ENCODE measurements at regions not wholly inside any gene's neighbourhood (a gene's known extent, or its start where the extent isn't known, plus 50 kb on each side); places are given as distances from the start of the nearest gene placed in this dataset.

DNA sequence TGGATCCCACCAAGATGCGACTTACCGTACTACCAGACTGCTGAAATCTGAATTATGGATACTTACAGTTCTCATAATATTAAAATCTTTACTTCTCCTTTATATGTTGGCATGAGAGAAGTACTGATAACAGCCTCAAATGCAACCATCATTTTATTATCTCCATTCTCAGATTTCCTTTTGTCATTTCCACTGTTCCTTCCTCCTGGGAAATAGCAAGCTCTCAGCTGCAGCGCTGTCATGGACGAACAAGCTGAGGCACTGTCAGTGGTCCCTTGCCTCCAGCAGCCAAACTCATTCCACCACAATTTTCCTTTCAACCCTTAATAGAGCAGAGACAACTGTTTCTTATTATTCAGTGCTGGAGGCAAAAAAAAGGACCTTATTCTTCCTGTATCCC, 478.4 kb downstream of the ARL4A start:
- Mint-ChIP-seq H3K27me3 (peaks cover 8% of the 10 kb centered on the region), H3K9me3 (no peaks in the 10 kb centered on the region), H3K4me3 (no peak overlapping the region), H3K4me1 (no peaks in the 10 kb centered on the region), H3K36me3 (ENCODE audit: low read depth) (no peaks in the 10 kb centered on the region), H3K27ac (no peak overlapping the region)
- ChIA-PET POLR2A (no interaction called here), CTCF (no interaction called here)
- no peak for DNase-seq

DNA sequence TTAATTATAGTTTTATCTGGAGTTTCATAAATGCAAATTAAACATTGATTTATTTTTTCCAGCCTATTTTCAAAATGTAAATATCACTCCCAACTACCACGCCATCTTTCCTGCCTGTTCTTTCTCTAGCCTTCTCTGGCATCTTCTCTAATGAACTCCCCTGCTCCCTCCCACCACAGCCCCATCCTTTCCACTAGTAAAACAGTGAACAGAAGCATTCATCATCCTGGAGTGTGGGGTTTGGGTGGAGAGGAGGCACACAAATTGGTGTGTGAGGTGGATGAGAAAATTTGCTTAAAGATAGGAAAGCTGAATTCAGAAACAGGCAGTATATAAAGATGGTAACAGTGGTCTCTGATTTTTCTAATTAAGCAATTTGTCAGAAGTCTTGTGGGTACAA, 479.4 kb downstream of the ARL4A start:
- Mint-ChIP-seq H3K4me1 (no peaks in the 10 kb centered on the region), H3K27ac (no peak overlapping the region), H3K4me3 (no peak overlapping the region), H3K36me3 (ENCODE audit: low read depth) (no peaks in the 10 kb centered on the region), H3K27me3 (peaks cover 8% of the 10 kb centered on the region), H3K9me3 (no peaks in the 10 kb centered on the region)
- ChIA-PET POLR2A (no interaction called here), CTCF (no interaction called here)
- no peak for DNase-seq

DNA sequence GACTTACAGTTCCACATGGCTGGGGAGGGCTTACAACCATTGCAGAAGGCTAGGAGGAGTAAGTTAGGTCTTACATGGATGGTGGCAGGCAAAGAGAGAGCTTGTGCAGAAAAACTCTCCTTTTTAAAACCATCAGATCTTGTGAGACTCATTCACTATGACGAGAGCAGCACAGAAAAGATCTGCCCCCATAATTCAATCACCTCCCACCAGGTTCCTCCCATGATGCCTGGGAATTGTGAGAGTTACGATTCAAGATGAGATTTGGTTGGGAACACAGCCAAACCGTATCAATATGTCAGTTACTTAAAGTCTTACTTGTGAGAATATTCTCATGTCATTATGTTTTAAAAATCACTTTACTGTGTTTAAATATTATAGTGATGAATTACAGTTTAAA, 481.9 kb downstream of the ARL4A start:
- Mint-ChIP-seq H3K36me3 (ENCODE audit: low read depth) (no peaks in the 10 kb centered on the region), H3K27ac (no peak overlapping the region), H3K9me3 (no peaks in the 10 kb centered on the region), H3K27me3 (peaks cover 7% of the 10 kb centered on the region), H3K4me1 (no peaks in the 10 kb centered on the region), H3K4me3 (no peak overlapping the region)
- no peak for DNase-seq
- POLR2A ChIA-PET, result no interaction called here
- CTCF ChIA-PET, result no interaction called here

DNA sequence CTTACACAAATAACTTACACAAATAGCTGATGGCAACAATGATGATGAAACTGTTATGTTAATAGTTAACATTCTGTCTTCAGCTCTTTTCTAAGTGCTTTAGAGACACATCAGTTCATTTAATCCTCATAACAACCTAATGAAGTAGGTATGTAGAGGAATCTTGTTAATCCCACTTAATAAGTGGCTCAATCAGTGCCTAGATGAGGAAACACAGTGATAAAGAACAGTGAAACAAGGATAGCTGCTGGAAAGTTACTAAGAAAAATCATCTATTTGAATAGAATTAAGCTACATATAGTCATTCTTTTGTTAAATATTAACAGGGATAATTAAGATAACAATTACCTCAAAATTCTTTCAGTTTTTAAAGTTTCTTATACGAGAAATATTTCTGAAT, 487.6 kb downstream of the ARL4A start:
- no peaks in the 10 kb centered on the region for H3K36me3 Mint-ChIP-seq (ENCODE audit: low read depth)
- H3K27me3 Mint-ChIP-seq, result peaks cover 3% of the 10 kb centered on the region
- ChIA-PET POLR2A (no interaction called here), CTCF (no interaction called here)
- no peaks in the 10 kb centered on the region for H3K9me3 Mint-ChIP-seq
- H3K4me3 Mint-ChIP-seq, result no peak overlapping the region
- DNase-seq, result no peak
- H3K27ac Mint-ChIP-seq, result no peak overlapping the region
- H3K4me1 Mint-ChIP-seq, result no peaks in the 10 kb centered on the region

DNA sequence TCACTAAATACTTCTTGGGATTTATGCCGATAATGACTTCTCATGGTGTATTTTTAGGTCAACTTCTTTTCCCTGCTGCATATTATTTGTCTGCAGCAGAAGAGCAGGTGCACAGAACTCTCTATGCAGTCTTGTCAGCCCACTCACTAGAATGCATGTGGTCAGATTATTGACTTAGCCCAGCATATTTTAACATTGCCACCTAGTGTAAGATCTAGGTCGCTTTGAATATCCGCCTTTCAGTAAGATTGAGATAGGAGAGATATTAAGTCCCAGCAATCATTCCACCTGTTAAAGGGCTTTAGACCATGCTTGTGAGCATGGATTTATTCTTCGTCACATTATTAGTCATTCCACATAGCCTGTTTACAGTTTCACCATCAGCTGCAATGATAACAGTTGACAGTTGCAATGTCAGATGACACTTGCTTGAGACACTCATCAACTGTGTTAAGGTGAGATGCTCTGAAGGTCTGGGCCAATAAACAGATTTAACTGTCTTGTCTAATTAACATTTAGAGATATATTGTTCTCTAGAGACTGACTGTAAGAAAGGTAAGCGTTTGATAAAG, 491.7 kb downstream of the ARL4A start:
- Mint-ChIP-seq H3K4me1 (no peaks in the 10 kb centered on the region), H3K9me3 (no peaks in the 10 kb centered on the region), H3K36me3 (ENCODE audit: low read depth) (no peaks in the 10 kb centered on the region), H3K4me3 (no peak overlapping the region), H3K27me3 (peaks cover 3% of the 10 kb centered on the region), H3K27ac (no peak overlapping the region)
- POLR2A ChIA-PET, result no interaction called here
- CTCF ChIA-PET, result no interaction called here
- no peak for DNase-seq

DNA sequence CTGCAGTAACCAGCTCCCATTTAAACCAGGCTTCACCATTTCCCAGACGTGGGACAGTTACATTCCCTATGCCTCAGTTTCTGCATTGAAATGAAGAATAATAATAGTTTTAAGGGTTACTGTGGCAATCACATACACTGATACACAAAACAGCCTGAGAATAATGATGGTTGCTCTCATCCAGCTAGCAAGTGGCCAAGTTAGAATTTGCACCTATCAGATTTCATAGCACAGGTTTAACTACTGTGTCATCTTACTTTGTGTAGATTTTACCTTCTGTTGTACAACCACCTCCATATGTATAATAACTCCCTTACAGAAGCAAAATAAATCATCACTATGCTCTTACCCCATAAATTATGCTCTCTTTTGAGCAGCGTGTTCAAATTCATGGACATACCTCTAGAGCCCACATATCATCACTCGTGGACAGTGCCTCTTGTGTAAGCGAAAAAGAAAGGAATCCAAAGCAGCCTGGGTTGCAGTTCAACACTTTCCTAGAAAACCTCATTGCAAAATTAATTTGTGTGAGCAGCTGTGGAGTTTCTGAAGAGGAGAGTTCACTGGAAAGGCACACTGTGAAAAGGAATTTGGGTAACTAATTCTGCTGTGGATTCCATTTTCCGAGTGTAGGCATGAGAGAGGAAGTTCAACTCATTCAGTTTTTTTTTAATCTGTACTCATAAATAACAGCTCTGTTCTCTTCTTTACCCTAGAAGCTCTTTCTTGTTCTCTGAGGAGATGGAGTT, 492.5 kb downstream of the ARL4A start:
- Mint-ChIP-seq H3K9me3 (no peaks in the 10 kb centered on the region), H3K4me1 (no peaks in the 10 kb centered on the region), H3K27me3 (peaks cover 3% of the 10 kb centered on the region), H3K36me3 (ENCODE audit: low read depth) (no peaks in the 10 kb centered on the region), H3K27ac (no peak overlapping the region), H3K4me3 (no peak overlapping the region)
- CTCF ChIA-PET, result no interaction called here
- POLR2A ChIA-PET, result no interaction called here
- DNase-seq, result no peak

DNA sequence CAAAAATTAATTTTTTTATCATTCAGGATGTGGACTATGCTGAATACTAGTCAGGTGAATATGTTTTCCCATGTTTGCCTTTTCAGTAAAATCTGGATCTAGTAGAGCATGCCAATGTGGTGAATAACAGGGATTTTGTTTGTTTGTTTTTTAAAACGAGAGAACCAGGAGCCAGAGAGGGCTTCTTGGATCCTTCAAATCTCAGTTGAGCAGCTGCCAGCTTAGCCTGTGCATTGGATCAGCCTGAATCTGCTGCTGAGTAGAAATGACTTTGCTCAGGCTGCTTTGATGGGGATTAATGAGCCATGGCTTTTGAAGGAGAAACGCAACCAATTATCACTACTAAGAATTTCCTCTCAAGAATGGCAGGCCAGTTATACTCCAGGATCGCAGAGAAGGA, 493.8 kb downstream of the ARL4A start:
- Mint-ChIP-seq H3K4me3 (no peak overlapping the region), H3K27ac (no peak overlapping the region)
- CTCF ChIA-PET, result no interaction called here

DNA sequence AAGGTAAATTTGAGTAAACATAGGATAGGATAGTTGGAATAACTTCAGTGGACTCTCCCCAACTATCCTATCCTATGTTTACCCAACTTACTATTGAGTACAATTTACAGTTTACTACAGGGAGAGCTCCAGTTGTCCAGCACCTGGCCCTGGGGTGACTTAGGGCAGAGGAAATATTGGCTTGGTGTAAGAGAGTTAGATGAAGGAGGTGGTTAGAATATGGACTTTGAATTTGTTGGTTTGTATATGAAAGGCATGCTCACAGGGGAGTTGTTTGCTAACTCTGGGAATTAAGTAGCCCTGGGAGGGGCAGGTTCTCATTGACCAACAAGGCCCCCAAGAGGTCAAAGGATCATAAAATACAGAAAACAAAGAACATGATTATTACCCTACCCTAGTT, 497.7 kb downstream of the ARL4A start:
- no peaks in the 10 kb centered on the region for H3K27me3 Mint-ChIP-seq
- no peaks in the 10 kb centered on the region for H3K36me3 Mint-ChIP-seq (ENCODE audit: low read depth)
- no peak overlapping the region for H3K27ac Mint-ChIP-seq
- CTCF ChIA-PET, result no interaction called here
- H3K4me1 Mint-ChIP-seq, result no peaks in the 10 kb centered on the region
- DNase-seq, result no peak
- POLR2A ChIA-PET, result no interaction called here
- no peaks in the 10 kb centered on the region for H3K9me3 Mint-ChIP-seq
- H3K4me3 Mint-ChIP-seq, result no peak overlapping the region

More for the DNA sequence above, 493.8 kb downstream of the ARL4A start:
- no peaks in the 10 kb centered on the region for H3K36me3 Mint-ChIP-seq (ENCODE audit: low read depth)
- no peak for DNase-seq
- no peaks in the 10 kb centered on the region for H3K4me1 Mint-ChIP-seq
- no peaks in the 10 kb centered on the region for H3K9me3 Mint-ChIP-seq
- POLR2A ChIA-PET, result no interaction called here
- peaks cover 3% of the 10 kb centered on the region for H3K27me3 Mint-ChIP-seq

DNA sequence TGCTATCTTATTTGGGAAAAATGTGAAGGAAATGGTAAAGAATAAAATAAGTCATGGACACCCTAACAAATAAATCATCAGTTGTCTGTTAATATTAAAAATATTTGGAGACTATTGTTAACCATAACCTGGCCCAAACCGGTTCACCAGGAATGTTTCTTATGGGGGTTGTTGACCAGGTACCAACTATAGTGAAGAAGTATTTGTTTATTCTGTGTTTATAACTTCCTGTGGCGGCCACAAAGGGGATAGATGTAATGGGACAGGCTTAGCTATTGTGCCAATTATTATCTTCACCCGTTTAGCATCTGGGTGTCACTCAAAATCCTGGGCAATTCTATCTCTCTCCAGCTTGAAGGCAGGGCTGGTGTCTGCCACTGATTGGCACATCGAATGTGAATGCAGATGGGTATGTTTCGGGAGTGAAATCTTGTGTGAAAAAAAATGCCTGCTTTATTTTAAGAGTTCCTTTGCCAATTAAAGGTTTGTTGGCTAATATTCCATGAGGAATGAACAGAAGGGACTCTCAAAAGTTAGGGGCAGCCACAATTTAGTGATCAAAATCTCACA, 500.9 kb downstream of the ARL4A start:
- CTCF ChIA-PET, result no interaction called here
- Mint-ChIP-seq H3K27ac (no peak overlapping the region), H3K36me3 (ENCODE audit: low read depth) (no peaks in the 10 kb centered on the region), H3K9me3 (no peaks in the 10 kb centered on the region), H3K4me3 (no peak overlapping the region), H3K4me1 (no peaks in the 10 kb centered on the region), H3K27me3 (no peaks in the 10 kb centered on the region)
- DNase-seq, result no peak
- POLR2A ChIA-PET, result no interaction called here

DNA sequence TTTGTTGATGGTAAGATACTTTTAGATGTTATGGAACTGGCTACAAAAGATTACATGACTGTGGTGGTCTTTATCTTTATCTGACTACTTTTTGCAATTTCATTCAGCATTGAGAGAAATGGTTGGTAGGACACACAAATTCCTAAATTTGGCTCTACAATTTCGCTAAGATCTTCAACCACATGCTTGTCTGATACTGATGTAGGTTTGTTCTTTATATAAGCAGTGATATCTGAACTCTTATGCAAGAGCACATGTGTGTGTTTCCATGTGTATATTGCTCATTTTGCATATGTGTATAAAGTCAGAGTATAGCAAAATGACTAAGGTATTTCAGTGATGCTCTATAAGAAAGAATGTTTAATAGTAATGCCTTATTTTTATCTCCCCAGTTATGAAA, 501.5 kb downstream of the ARL4A start:
- Mint-ChIP-seq H3K27ac (no peak overlapping the region), H3K27me3 (no peaks in the 10 kb centered on the region), H3K4me1 (no peaks in the 10 kb centered on the region), H3K36me3 (ENCODE audit: low read depth) (no peaks in the 10 kb centered on the region), H3K4me3 (no peak overlapping the region), H3K9me3 (no peaks in the 10 kb centered on the region)
- POLR2A ChIA-PET, result no interaction called here
- CTCF ChIA-PET, result no interaction called here
- no peak for DNase-seq

DNA sequence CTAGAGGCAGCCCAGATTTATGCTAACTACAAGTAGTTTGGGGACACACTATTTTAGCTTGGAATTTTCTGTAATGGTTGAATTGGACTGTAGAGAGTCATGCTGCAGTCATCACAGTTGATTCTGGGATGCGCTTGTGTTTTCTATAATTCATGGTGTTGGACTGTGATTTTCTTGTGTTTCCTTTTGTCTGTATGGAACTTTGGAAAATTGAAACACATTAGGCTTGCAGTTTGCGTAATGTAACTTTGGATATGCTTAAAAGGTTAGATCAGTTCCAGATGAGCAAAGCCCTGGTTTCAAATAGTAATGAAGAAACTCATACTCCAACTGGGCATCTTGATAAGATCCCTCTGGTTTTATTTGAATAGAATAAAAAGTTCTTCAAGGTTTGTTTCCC, 502.2 kb downstream of the ARL4A start:
- Mint-ChIP-seq H3K36me3 (ENCODE audit: low read depth) (no peaks in the 10 kb centered on the region), H3K4me1 (no peaks in the 10 kb centered on the region), H3K27ac (no peak overlapping the region), H3K27me3 (no peaks in the 10 kb centered on the region), H3K9me3 (no peaks in the 10 kb centered on the region), H3K4me3 (no peak overlapping the region)
- DNase-seq, result no peak
- ChIA-PET POLR2A (no interaction called here), CTCF (no interaction called here)

DNA sequence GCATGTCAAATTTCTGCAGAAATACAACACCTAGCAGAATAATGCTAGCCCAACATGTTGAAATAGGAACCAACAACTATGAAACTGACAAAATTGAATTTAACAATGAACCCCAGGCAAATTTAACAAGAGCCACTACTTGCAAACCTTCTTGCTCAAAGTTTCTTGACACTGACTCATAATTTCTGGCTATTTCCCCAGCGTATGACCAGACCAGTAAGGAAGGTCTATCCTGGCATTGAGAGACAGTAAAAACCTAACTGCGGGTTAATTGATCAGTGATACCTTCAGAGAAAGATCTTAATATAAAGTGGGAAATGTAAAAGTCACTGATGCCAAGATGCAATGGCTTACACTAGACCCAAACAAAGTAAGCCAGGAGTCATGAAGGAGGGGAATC, 510.1 kb downstream of the ARL4A start:
- Mint-ChIP-seq H3K27ac (no peak overlapping the region), H3K36me3 (ENCODE audit: low read depth) (no peaks in the 10 kb centered on the region), H3K27me3 (peaks cover 2% of the 10 kb centered on the region), H3K4me1 (no peaks in the 10 kb centered on the region), H3K4me3 (no peak overlapping the region), H3K9me3 (no peaks in the 10 kb centered on the region)
- CTCF ChIA-PET, result no interaction called here
- POLR2A ChIA-PET, result no interaction called here
- no peak for DNase-seq

DNA sequence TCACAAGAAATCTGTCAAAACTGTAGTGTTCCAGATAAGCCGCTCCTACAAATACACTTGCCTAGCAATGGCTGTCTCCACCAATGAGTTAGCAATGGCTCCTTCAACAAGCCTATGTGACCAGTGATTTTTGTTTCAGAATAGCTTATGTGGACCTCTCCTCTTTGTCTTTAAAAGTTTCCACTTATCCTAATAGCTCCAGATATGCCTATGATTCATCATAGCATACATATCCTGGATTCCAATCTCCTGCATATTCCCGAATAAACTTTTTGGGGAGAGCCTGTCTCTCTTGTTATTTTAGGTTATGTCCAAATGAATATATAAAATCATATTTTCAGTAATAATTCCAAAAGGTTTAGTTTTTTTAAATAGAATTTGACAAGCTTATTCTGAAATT, 510.6 kb downstream of the ARL4A start:
- H3K4me1 Mint-ChIP-seq, result no peaks in the 10 kb centered on the region
- no peaks in the 10 kb centered on the region for H3K9me3 Mint-ChIP-seq
- H3K27ac Mint-ChIP-seq, result no peak overlapping the region
- H3K4me3 Mint-ChIP-seq, result no peak overlapping the region
- H3K36me3 Mint-ChIP-seq (ENCODE audit: low read depth), result no peaks in the 10 kb centered on the region
- DNase-seq, result no peak
- ChIA-PET POLR2A (no interaction called here), CTCF (interaction anchor here (1.1 to 1.6 kb wide), 3 partner anchors 15 to 512 kb away, joined by 3 to 4 read pairs (median 4); no protein-coding TSS in a partner anchor)
- peaks cover 2% of the 10 kb centered on the region for H3K27me3 Mint-ChIP-seq

DNA sequence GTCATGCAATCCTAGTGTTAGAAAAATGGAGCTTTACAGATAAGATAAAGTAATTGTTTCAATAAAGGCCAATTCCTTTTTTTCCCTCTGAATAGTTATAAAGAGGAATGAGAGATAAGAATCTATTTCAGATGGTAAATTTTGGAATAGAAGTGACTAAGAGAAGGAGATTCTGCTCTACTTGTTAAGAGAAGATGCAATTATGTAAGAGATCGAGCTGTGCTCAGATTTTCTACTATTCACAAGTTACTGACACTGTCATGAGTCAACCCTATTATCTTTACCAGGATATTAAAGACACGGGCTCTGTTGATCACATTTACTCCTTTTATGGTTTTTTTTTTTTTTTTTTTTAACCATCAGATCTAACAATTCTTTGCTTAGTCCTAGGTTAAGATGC, 511.3 kb downstream of the ARL4A start:
- no peaks in the 10 kb centered on the region for H3K9me3 Mint-ChIP-seq
- no peak overlapping the region for H3K4me3 Mint-ChIP-seq
- ChIA-PET CTCF (interaction anchor here (1.1 to 1.6 kb wide), 3 partner anchors 15 to 513 kb away, joined by 3 to 4 read pairs (median 4); no protein-coding TSS in a partner anchor), POLR2A (no interaction called here)
- DNase-seq, result no peak
- peaks cover 2% of the 10 kb centered on the region for H3K27me3 Mint-ChIP-seq
- no peaks in the 10 kb centered on the region for H3K36me3 Mint-ChIP-seq (ENCODE audit: low read depth)
- no peaks in the 10 kb centered on the region for H3K4me1 Mint-ChIP-seq
- no peak overlapping the region for H3K27ac Mint-ChIP-seq
